ENCODE measurements at regions not wholly inside any gene's neighbourhood (a gene's known extent, or its start where the extent isn't known, plus 50 kb on each side); places are given as distances from the start of the nearest gene placed in this dataset.

GRCh38 chr4:10963241-10963640 is 278.7 kb upstream of the CLNK start:
- no peak for DNase-seq (ENCODE audit: low read depth in 1 of 2, low spot score in 1 of 2)

GRCh38 chr4:10962246-10962645 is 277.7 kb upstream of the CLNK start:
- no peak overlapping the region for H3K27ac ChIP-seq (replicated peaks)
- no peak for TF ChIP-seq POLR2AphosphoS5 (IDR thresholded peaks at IDR 0.05; ENCODE audit: low read depth)
- TF ChIP-seq GABPA (IDR thresholded peaks at IDR 0.05; ENCODE audit: low read depth): no peak
- TF ChIP-seq CTCF (IDR thresholded peaks at IDR 0.05; ENCODE audit: insufficient read depth, low read length): no peak
- no peak for TF ChIP-seq REST (IDR thresholded peaks at IDR 0.05; ENCODE audit: insufficient replicate concordance, low read depth)
- TF ChIP-seq SPI1 (IDR thresholded peaks at IDR 0.05; ENCODE audit: borderline replicate concordance, low read depth): no peak
- H3K4me3 ChIP-seq (replicated peaks; ENCODE audit: insufficient read depth, low read length): no peak overlapping the region
- no peaks in the 10 kb centered on the region for H3K27me3 ChIP-seq (ENCODE audit: insufficient read depth, poor library complexity, severe bottlenecking)
- no peak for DNase-seq (ENCODE audit: low read depth in 1 of 2, low spot score in 1 of 2)

More at GRCh38 chr4:10963241-10963640, 278.7 kb upstream of the CLNK start:
- H3K27me3 ChIP-seq (ENCODE audit: insufficient read depth, poor library complexity, severe bottlenecking): no peaks in the 10 kb centered on the region
- TF ChIP-seq SPI1 (IDR thresholded peaks at IDR 0.05; ENCODE audit: borderline replicate concordance, low read depth) (no peak), POLR2AphosphoS5 (IDR thresholded peaks at IDR 0.05; ENCODE audit: low read depth) (no peak), CTCF (IDR thresholded peaks at IDR 0.05; ENCODE audit: insufficient read depth, low read length) (no peak), REST (IDR thresholded peaks at IDR 0.05; ENCODE audit: insufficient replicate concordance, low read depth) (no peak), GABPA (IDR thresholded peaks at IDR 0.05; ENCODE audit: low read depth) (no peak)
- no peak overlapping the region for H3K4me3 ChIP-seq (replicated peaks; ENCODE audit: insufficient read depth, low read length)
- no peak overlapping the region for H3K27ac ChIP-seq (replicated peaks)

- H3K4me3 ChIP-seq (replicated peaks; ENCODE audit: insufficient read depth, low read length): no peak overlapping the region
- DNase-seq (ENCODE audit: low read depth in 1 of 2, low spot score in 1 of 2): no peak
- no peak for TF ChIP-seq GABPA (IDR thresholded peaks at IDR 0.05; ENCODE audit: low read depth)
- no peak for TF ChIP-seq REST (IDR thresholded peaks at IDR 0.05; ENCODE audit: insufficient replicate concordance, low read depth)
- TF ChIP-seq CTCF (IDR thresholded peaks at IDR 0.05; ENCODE audit: insufficient read depth, low read length): no peak
- TF ChIP-seq POLR2AphosphoS5 (IDR thresholded peaks at IDR 0.05; ENCODE audit: low read depth): no peak
- TF ChIP-seq SPI1 (IDR thresholded peaks at IDR 0.05; ENCODE audit: borderline replicate concordance, low read depth): no peak
Measured at GRCh38 chr4:10960389-10960788, 275.8 kb upstream of the CLNK start.

More at GRCh38 chr4:10960389-10960788, 275.8 kb upstream of the CLNK start:
- no peak overlapping the region for H3K27ac ChIP-seq (replicated peaks)
- H3K27me3 ChIP-seq (ENCODE audit: insufficient read depth, poor library complexity, severe bottlenecking): no peaks in the 10 kb centered on the region
